IMR-90 (cell line): ENCODE measurements at regions not wholly inside any gene's neighbourhood (a gene's known extent, or its start where the extent isn't known, plus 50 kb on each side); places are given as distances from the start of the nearest gene placed in this dataset.

Experiments
- ATAC-seq: fragments of 200-7000 bp; cut with Tn5 transposase; 2 replicates; pipeline ENCODE4 v1.9.1; 2020; ENCODE audit warnings: low read depth, mild to moderate bottlenecking, moderate library complexity
- BruUV-seq: library from RNA; stranded (reverse); fragments of 400-500 nt; replicated peaks from 2 replicates; lab custom pipeline; 2021; lab: Mats Ljungman, UMichigan
- CTCF ChIA-PET: fragments of 300-600 bp; formaldehyde crosslinking; extraction: SDS; loops from one replicate; lab custom pipeline; 2021; ENCODE audit warnings: antibody characterized with exemption; lab: Yijun Ruan, JAX
- POLR2A ChIA-PET: fragments of 300-600 bp; sonication (Branson Sonifier 250); formaldehyde crosslinking; loops from one replicate; lab custom pipeline; 2022; ENCODE audit warnings: antibody characterized with exemption; ENCODE audit not compliant: unreplicated experiment; lab: Charles Lee
- DNase-seq: peaks from one replicate; pipeline ENCODE4 v3.0.0; 2013
- H2AFZ ChIP-seq: replicated peaks from 2 replicates; pipeline ENCODE3; 2013; ENCODE audit warnings: low read length, mild to moderate bottlenecking; ENCODE audit not compliant: poor library complexity
- H2AK5ac ChIP-seq: 2 replicates; pipeline ENCODE4 v1.6.1; 2013; ENCODE audit warnings: low read depth, low read length, inconsistent platforms
- H2AK9ac ChIP-seq: replicated peaks from 2 replicates; pipeline ENCODE3; 2013; ENCODE audit warnings: mild to moderate bottlenecking, low read depth, low read length, moderate library complexity; ENCODE audit not compliant: poor library complexity
- H2BK120ac ChIP-seq: 2 replicates; pipeline ENCODE4 v1.6.1; 2013; ENCODE audit warnings: low read depth, low read length, inconsistent platforms
- H2BK15ac ChIP-seq: 3 replicates; pipeline ENCODE4 v1.6.1; 2013; ENCODE audit warnings: low read depth, low read length, inconsistent platforms
- H2BK20ac ChIP-seq: 2 replicates; pipeline ENCODE4 v1.6.1; 2013; ENCODE audit warnings: low read depth, mild to moderate bottlenecking, inconsistent platforms, low read length, moderate library complexity
- H2BK5ac ChIP-seq: 2 replicates; pipeline ENCODE4 v1.6.1; 2013; ENCODE audit warnings: mild to moderate bottlenecking, low read depth, low read length, inconsistent platforms; ENCODE audit not compliant: poor library complexity, severe bottlenecking
- H3K14ac ChIP-seq: replicated peaks from 2 replicates; pipeline ENCODE4 v1.6.1; 2013; ENCODE audit warnings: low read depth, low read length, inconsistent platforms
- H3K18ac ChIP-seq: 2 replicates; pipeline ENCODE4 v1.6.1; 2013; ENCODE audit warnings: low read depth, low read length, control low read depth
- H3K23ac ChIP-seq: 2 replicates; pipeline ENCODE4 v1.6.1; 2013; ENCODE audit warnings: low read depth, low read length, inconsistent platforms
- H3K27ac ChIP-seq: 2 replicates; pipeline ENCODE4 v1.5.1; 2013; ENCODE audit warnings: mild to moderate bottlenecking, control low read depth, low read length; ENCODE audit not compliant: insufficient read depth
- H3K27me3 ChIP-seq: 2 replicates; pipeline ENCODE4 v1.6.1; 2013; ENCODE audit warnings: low read length; ENCODE audit not compliant: control insufficient read depth, insufficient read depth
- H3K36me3 ChIP-seq: 2 replicates; pipeline ENCODE4 v1.6.1; 2013; ENCODE audit warnings: low read length, mixed read lengths; ENCODE audit not compliant: control insufficient read depth, insufficient read depth
- H3K4ac ChIP-seq: 2 replicates; pipeline ENCODE4 v1.6.1; 2013; ENCODE audit warnings: low read depth, low read length, inconsistent platforms
- H3K4me1 ChIP-seq: 2 replicates; pipeline ENCODE4 v1.6.1; 2013; ENCODE audit warnings: low read length, mixed read lengths; ENCODE audit not compliant: control insufficient read depth, insufficient read depth
- H3K4me2 ChIP-seq: 2 replicates; pipeline ENCODE4 v1.6.1; 2013; ENCODE audit warnings: low read depth, mild to moderate bottlenecking, control low read depth, low read length, moderate library complexity
- H3K4me3 ChIP-seq: 2 replicates; pipeline ENCODE4 v1.5.1; 2013; ENCODE audit warnings: low read depth, mild to moderate bottlenecking, control low read depth, low read length, moderate library complexity; ENCODE audit not compliant: insufficient read depth
- H3K56ac ChIP-seq: 2 replicates; pipeline ENCODE4 v1.6.1; 2013; ENCODE audit warnings: low read length, inconsistent platforms; ENCODE audit not compliant: insufficient read depth; ENCODE audit errors: extremely low read depth
- H3K79me1 ChIP-seq, 2 experiments: 2 replicates each; pipeline ENCODE4 v1.6.1; 2013; ENCODE audit warnings: low read length in 2 of 2, inconsistent platforms in 1 of 2, low read depth in 1 of 2
- H3K9ac ChIP-seq: 2 replicates; pipeline ENCODE4 v1.6.1; 2013; ENCODE audit warnings: low read depth, low read length, control low read depth
- H3K9me1 ChIP-seq: 2 replicates; pipeline ENCODE4 v1.6.1; 2013; ENCODE audit warnings: low read length, inconsistent platforms; ENCODE audit not compliant: insufficient read depth
- H3K9me3 ChIP-seq: 2 replicates; pipeline ENCODE4 v1.6.1; 2013; ENCODE audit warnings: low read length; ENCODE audit not compliant: control insufficient read depth, insufficient read depth
- H4K20me1 ChIP-seq: 2 replicates; pipeline ENCODE4 v1.6.1; 2013; ENCODE audit warnings: low read length, inconsistent platforms; ENCODE audit not compliant: insufficient read depth
- H4K5ac ChIP-seq: 2 replicates; pipeline ENCODE4 v1.6.1; 2013; ENCODE audit warnings: mild to moderate bottlenecking, low read depth, low read length, control low read depth
- H4K8ac ChIP-seq, 2 experiments: 2 replicates each; pipeline ENCODE4 v1.6.1; 2013; ENCODE audit warnings: low read depth in 2 of 2, low read length in 2 of 2, control low read depth in 1 of 2, inconsistent platforms in 1 of 2
- H4K91ac ChIP-seq: 2 replicates; pipeline ENCODE4 v1.6.1; 2013; ENCODE audit warnings: low read depth, low read length, inconsistent platforms; ENCODE audit not compliant: insufficient read depth
- MAZ ChIP-seq: IDR thresholded peaks from 2 replicates; pipeline ENCODE4 v1.6.1; 2012; ENCODE audit warnings: low read depth, mild to moderate bottlenecking, low read length, improper control_type of control experiment, moderate library complexity, borderline replicate concordance
- RCOR1 ChIP-seq: IDR thresholded peaks from 2 replicates; pipeline ENCODE4 v1.6.1; 2012; ENCODE audit warnings: mild to moderate bottlenecking, low read length, improper control_type of control experiment; ENCODE audit not compliant: insufficient replicate concordance
- SMC3 ChIP-seq: fragments of 150-350 bp; IDR thresholded peaks from 2 replicates; pipeline ENCODE4 v1.6.1; 2016; ENCODE audit warnings: low read depth, mild to moderate bottlenecking, antibody characterized with exemption, low read length, moderate library complexity
- WGBS, 2 experiments: methylation state at CpG; one replicate each; pipeline versions ENCODE4 v1.1.5 to v1.1.7; 2013; ENCODE audit warnings: missing lambda C conversion rate in 2 of 2; ENCODE audit not compliant: insufficient read length in 1 of 2; ENCODE audit errors: extremely low coverage in 2 of 2; 5-methylcytosine and 5-hydroxymethylcytosine counted together
- dilution Hi-C: fragments of 300-500 bp; cut with HindIII; formaldehyde crosslinking; loops from one replicate; pipeline ENCODE4 v1.14.3; 2018; ENCODE audit warnings: low sequenced_read_pairs; ENCODE audit not compliant: unreplicated experiment
- in situ Hi-C: fragments of 300-500 bp; cut with MboI; formaldehyde crosslinking; loops from 3 replicates; pipeline ENCODE4 v1.14.3; 2019; ENCODE audit warnings: low sequenced_read_pairs, inconsistent platforms, mixed read lengths
- intact Hi-C: fragments of 100-400 bp; cut with micrococcal nuclease; formaldehyde crosslinking; loops from 2 replicates; pipeline ENCODE4 v1.10.0; 2022

- Histone ChIP-seq H3K56ac (no peak overlapping the region), H3K9ac (no peak overlapping the region), H2BK15ac (no peak overlapping the region), H4K91ac (no peak overlapping the region), H2BK120ac (no peak overlapping the region), H4K5ac (no peak overlapping the region), H4K20me1 (no peaks in the 10 kb centered on the region), H3K79me1 (no peaks in the 10 kb centered on the region), H3K36me3 (no peaks in the 10 kb centered on the region), H2BK5ac (no peak overlapping the region), H3K9me3 (no peaks in the 10 kb centered on the region), H3K4me2 (no peak overlapping the region), H2AFZ (no peak overlapping the region), H2AK5ac (no peak overlapping the region), H4K8ac (no peak overlapping the region), H3K18ac (no peak overlapping the region), H3K4me3 (no peak overlapping the region), H3K4me1 (no peaks in the 10 kb centered on the region), H3K27ac (no peak overlapping the region), H2BK20ac (no peak overlapping the region), H3K4ac (no peak overlapping the region), H2AK9ac (no peak overlapping the region), H3K27me3 (no peaks in the 10 kb centered on the region; the same call in 1 of the 2 replicates), H3K23ac (no peak overlapping the region), H3K9me1 (no peaks in the 10 kb centered on the region), H3K14ac (no peak overlapping the region)
- intact Hi-C loops: no loop called here
- no TSS peak for BruUV-seq
- no CpG with 5 or more reads among the region's 2 CpGs for WGBS, 2 experiments
- in situ Hi-C loops: no loop called here
- no peak for ATAC-seq
- ChIA-PET CTCF (no interaction called here), POLR2A (no interaction called here)
- dilution Hi-C loops: no loop called here
- TF ChIP-seq SMC3 (no peak), MAZ (no peak), RCOR1 (no peak)
- no peak for DNase-seq
Observed at GRCh38 chrX:150256297-150256650, 106.8 kb upstream of the MAMLD1 start.
